ENCODE measurements at regions not wholly inside any gene's neighbourhood (a gene's known extent, or its start where the extent isn't known, plus 50 kb on each side); places are given as distances from the start of the nearest gene placed in this dataset.
"Not testable (repeated sequence)": the region's sequence is repeated elsewhere in the genome, so short reads cannot be mapped to it uniquely, and the experiment has no call there.

- no peak for DNase-seq (ENCODE audit: low read depth)
Measured at GRCh38 chr5:94025788-94026473, 284.5 kb upstream of the POU5F2 start.

GRCh38 chr5:94024620-94025019 lies 283.2 kb upstream of the POU5F2 start:
- no peak for DNase-seq (ENCODE audit: low read depth)

- no peak for DNase-seq (ENCODE audit: low read depth)
Measured at GRCh38 chr5:94024101-94024500, 282.7 kb upstream of the POU5F2 start.

GRCh38 chr5:94021246-94021645 lies 279.8 kb upstream of the POU5F2 start:
- no peak for DNase-seq (ENCODE audit: low read depth)

- no peak for DNase-seq (ENCODE audit: low read depth)
Measured at GRCh38 chr5:94017579-94017978, 276.2 kb upstream of the POU5F2 start.

GRCh38 chr5:94010814-94011213 lies 269.4 kb upstream of the POU5F2 start:
- DNase-seq (ENCODE audit: low read depth) = no peak

- DNase-seq (ENCODE audit: low read depth) = no peak
Measured at GRCh38 chr5:94009161-94009560, 267.8 kb upstream of the POU5F2 start.

GRCh38 chr5:93998951-93999455 lies 257.6 kb upstream of the POU5F2 start:
- no peak for DNase-seq (ENCODE audit: low read depth)

GRCh38 chr5:93997562-93997961 lies 256.2 kb upstream of the POU5F2 start:
- no peak for DNase-seq (ENCODE audit: low read depth)

- no peak for DNase-seq (ENCODE audit: low read depth)
Measured at GRCh38 chr5:93995126-93995621, 253.8 kb upstream of the POU5F2 start.

- DNase-seq (ENCODE audit: low read depth) = no peak
Measured at GRCh38 chr5:93993161-93993560, 251.8 kb upstream of the POU5F2 start.

- no peak for DNase-seq (ENCODE audit: low read depth)
Measured at GRCh38 chr5:93990504-93991070, 249.2 kb upstream of the POU5F2 start.

- DNase-seq (ENCODE audit: low read depth) = not testable (repeated sequence)
Measured at GRCh38 chr5:93985940-93986570, 244.7 kb upstream of the POU5F2 start.

- no peak for DNase-seq (ENCODE audit: low read depth)
Measured at GRCh38 chr5:93978222-93978621, 236.8 kb upstream of the POU5F2 start.

- no peak for DNase-seq (ENCODE audit: low read depth)
Measured at GRCh38 chr5:93967923-93968322, 226.5 kb upstream of the POU5F2 start.

- DNase-seq (ENCODE audit: low read depth) = no peak
Measured at GRCh38 chr5:93964421-93964820, 223.0 kb upstream of the POU5F2 start.

- no peak for DNase-seq (ENCODE audit: low read depth)
Measured at GRCh38 chr5:93960042-93960441, 218.6 kb upstream of the POU5F2 start.

- no peak for DNase-seq (ENCODE audit: low read depth)
Measured at GRCh38 chr5:93956006-93956405, 214.6 kb upstream of the POU5F2 start.

- DNase-seq (ENCODE audit: low read depth) = no peak
Measured at GRCh38 chr5:93954421-93955069, 213.1 kb upstream of the POU5F2 start.

- no peak for DNase-seq (ENCODE audit: low read depth)
Measured at GRCh38 chr5:93953442-93953841, 212.0 kb upstream of the POU5F2 start.

GRCh38 chr5:93941897-93942296 lies 200.5 kb upstream of the POU5F2 start:
- DNase-seq (ENCODE audit: low read depth) = no peak

GRCh38 chr5:93933269-93933668 lies 191.9 kb upstream of the POU5F2 start:
- DNase-seq (ENCODE audit: low read depth) = not testable (repeated sequence)
